HG02970 (cell line): ENCODE measurements at regions not wholly inside any gene's neighbourhood (a gene's known extent, or its start where the extent isn't known, plus 50 kb on each side); places are given as distances from the start of the nearest gene placed in this dataset.
"Not testable (repeated sequence)": the region's sequence is repeated elsewhere in the genome, so short reads cannot be mapped to it uniquely, and the experiment has no call there.

Experiments
- ATAC-seq: cut with Tn5 transposase; IDR thresholded peaks from one replicate; pipeline ENCODE4 v1.9.1; 2021; ENCODE audit warnings: mild to moderate bottlenecking, moderate library complexity, moderate number of reproducible peaks; ENCODE audit not compliant: unreplicated experiment, low FRiP score

DNA sequence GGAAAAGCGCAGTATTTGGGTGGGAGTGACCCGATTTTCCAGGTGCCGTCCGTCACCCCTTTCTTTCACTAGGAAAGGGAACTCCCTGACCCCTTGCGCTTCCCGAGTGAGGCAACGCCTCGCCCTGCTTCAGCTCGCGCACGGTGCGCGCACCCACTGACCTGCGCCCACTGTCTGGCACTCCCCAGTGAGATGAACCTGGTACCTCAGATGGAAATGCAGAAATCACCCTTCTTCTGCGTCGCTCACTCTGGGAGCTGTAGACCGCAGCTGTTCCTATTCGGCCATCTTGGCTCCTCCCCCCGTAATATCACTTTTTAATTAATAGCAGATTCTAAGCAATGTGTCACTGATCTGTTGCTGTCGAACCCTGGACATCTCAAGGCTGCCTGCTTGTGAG, 294.9 kb downstream of the MYCN start:
- not testable (repeated sequence) for ATAC-seq

DNA sequence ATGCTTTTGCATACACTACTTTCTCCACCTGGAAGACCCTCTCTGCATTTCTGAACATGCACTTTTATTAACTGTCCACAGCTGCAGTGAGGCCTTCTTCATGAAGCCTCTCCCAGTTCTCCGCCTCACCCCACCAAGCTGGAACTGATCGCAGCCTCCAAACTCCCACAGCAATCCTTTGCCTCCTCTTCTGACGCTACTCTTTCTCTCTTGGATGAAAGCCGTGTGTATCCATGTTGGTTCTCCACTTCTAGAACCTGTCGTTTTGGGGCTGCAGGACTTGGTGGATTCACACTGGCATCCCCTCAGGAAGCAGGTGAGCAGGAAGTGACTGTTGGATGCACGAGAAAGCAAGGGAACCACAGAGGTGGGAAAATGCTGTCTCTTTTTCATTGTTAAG, 288.6 kb downstream of the MYCN start:
- ATAC-seq, result no peak

DNA sequence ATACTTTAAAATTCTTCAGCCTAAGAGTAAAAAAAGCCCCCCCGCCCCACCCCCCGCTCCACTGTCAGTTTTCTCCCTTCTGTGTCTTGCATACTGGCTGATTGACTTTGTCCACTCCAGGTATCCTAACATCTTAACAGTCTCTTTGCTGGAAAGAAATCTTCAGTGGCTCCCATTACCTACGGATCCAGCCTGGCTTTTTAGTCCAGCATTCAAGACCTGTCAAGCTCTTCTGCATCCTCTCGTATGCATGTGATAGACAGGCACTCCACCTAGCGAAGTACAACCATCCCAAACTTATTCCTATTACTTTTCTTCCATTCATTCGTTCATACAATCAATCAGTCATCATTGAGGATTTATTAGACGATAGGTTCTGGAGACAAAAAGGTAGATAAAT, 288.1 kb downstream of the MYCN start:
- no peak for ATAC-seq

DNA sequence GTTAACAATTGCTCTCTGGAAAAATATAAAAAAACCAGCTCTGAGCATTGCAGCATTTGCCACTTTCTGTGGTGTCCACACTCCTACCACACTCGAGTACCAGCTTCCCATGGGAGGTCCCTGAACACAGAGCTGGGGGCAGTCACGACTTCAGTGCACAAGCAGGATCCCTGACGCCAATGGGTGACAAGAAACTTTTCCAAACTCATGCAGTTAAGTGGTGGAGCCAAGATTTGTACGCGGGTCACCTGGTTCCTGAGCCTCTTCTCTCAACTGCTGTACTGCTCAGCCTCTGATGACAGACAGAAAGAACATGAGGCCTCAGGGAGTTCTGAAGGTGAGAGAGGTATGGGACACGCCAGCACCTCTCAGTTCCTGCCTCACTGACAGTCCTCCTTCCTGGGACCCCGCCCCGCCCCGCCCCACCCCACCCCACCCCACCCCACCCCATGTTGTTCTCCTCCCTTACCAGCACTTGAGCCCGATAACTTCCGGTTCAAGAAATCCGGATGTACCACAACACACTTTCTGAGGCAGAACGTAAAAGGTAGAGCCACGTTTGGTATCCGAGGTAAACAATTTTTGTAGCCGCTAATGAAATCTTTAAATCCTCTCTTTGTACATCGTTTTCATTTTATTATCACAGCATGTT, 287.6 kb downstream of the MYCN start:
- ATAC-seq, result no peak

DNA sequence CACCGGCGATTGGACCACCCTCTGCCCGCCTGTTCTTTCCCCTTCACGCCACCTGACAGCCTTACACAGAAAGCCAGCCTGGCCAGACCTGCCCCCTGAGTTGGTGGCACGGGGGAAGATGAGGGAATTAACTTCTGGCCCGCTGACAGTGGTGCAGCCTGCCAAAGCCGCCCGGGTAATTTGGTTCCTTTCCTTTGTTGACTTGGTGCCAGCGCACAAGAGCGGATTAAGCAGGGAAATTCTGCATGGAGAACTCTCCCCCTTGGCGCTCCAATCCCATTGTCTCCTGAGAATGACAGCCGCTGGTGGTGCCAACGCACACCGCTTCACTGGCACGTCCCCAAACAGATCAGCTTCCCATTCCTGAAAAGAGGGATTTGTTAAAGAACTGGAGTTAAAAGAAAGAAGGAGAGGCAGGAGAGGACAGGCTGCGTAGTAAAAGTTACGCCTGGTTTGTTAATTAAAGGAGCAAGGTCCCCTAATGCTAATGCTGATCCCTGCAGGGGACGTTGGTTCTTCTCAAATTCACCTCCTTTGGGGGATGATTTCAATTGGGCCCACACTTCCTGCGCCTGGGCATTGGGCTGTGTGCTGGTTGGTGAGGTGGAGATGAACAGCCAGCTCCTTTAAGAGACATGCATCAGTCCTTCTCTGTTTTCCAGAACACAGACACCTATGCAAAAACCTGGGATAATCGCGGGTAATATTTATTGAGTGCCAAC, 286.8 kb downstream of the MYCN start:
- ATAC-seq, result no peak

DNA sequence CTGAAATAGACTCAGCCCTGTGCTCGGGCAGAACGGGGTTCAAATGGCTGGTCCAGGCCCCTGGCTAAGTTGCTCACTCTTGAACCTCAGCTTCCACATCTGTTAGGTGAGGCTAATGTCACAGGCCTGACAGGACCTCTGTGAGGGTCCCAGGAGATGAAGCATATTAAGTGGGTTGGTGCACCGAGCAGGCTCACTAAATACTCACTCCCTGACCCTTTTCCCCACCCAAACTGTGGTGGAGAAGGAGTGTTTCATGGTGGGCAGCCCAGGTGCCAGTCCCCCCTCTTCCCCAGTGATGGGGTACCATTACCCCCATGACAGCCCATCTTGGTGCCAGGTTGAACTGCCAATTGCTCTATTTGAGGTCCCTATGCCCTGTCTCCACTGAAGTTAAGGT, 286.0 kb downstream of the MYCN start:
- ATAC-seq, result no peak

DNA sequence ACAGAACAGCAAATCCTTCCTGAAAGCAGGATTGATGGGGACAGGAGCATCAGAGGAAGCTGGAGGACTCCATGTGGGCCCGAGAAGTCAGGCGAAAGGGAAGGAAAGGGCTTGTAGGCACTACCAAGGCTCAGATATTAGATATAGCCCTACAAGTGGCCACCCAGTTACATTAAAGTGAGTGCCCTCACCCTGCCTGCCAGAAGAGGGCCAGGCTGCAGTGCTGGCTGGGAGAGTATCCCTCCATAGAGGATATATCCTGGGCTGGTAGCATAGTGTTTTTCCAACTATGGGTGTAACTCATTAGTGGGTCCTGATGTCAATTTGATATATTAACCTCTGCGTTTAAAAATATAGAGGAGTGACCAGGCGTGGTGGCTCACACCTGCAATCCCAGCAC, 285.2 kb downstream of the MYCN start:
- no peak for ATAC-seq

DNA sequence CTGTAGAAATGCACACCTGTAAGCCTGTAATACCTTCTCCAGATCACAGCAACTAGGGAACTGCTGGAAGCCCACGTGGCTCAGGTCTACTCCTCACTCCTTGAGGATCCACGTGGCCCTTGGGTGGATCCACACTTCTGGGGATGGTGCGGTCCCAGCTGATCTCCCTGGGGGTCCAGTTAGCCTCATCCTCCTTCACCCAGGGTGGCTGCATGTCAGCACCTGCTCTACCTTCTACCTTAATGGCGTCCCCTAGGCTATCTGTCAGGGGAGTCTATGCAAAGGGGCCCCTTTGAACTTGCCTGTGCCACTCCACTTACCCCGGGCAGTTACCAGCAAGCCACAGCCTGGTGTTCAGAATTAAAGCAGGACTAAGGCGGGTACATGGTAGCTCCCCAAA, 284.7 kb downstream of the MYCN start:
- ATAC-seq, result no peak

DNA sequence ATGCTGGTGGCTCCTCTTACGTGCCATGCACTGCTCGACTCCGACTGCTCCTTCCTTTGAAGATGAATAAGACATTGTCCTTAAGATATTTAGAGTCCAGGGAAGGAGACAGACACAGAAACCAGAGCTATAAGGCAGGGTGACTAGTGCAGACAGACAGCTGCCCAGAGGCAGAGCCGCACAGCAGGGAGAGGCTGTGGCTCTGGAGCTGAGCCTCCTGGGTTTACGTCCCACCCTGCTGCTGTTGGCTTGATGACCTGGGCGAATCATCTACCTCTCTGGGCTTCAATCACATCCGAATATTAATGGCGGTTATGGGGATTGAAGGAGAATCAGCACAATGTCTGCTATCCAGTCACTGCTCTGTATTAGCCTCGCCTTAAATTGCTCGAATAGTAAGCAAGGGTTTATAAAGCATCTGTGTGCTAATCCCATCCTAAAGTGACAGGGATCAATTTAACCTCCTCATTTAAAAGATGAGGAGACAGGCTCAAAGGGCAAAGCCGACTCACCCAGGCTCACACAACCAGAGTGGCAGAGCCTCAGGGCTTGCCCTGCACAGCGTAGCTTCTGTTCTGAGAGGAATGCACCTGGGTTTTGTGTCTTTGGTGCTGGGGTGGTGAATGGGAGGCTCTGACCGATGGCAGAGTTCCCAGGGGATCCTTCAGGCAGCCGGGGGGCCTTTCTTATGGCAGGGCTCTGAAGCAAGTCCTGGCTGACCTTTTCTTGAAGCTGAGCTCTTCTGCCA, 284.1 kb downstream of the MYCN start:
- no peak for ATAC-seq

DNA sequence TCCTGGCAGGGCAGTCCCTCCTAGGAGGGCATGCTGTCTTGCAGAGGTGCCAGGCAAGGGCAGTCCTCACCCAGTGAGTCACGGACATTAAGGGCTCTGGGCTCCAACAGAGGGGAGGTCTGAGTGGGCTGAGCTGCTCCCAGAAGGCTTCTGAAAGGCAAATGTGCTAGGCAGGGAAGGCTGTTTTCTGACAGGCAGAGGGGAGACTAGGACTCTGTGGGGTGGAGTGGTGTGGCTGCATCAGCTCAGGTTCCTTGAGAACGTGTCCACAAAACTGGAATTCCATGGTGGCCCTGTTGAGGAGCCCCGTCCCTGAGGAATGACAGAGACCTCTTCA, 283.5 kb downstream of the MYCN start:
- ATAC-seq, result no peak

DNA sequence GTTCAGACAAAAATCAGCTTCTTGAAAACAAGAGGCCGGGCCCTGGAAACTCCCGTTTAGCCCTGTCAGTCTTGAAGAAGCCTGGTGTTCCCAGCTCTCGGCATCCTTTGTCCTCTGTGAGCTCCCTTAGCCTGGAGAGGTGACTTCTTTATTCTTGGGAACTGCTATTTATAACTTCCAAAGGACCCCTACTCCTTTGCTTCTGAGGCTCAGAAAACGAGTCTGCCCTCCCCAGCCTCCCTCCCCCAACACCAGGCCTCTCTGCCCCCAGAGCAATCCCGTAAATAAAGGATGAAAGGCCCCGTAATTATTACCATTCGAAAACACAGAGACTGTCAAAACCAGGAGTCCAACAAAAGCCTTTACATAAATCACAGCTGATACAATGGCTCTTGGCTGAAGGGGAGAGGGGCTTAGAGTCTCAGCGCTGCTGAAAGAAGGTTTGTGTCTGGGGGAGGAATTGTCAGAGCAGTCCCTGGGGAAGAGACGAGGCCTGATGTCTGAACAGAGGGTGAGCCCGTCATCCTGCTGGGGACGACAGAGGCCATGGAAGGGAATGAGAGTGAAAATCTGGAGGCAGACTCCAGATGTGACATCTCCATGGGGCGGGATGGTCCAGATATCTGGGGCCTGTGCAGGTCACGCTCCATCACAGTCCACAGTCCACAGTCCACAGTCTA, 283.0 kb downstream of the MYCN start:
- no peak for ATAC-seq

DNA sequence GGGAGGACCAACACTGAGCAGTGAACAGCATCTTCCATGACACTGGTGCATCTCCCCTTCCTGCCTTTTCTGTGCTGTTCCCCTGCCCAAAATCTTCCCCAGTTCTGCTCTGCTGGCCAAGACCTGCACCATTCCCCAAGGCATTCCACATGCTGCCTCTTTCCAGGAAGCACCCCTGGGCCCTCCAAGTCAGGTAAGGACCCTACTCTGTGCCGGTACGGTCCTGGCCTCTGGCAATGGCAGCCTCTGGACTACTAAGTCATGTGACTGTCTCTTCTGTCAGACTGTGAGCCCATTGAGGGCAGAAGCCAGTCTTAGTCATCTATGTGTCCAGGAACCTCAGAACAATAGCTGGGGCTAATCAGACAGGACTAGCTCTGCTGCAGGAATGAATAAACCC, 282.0 kb downstream of the MYCN start:
- ATAC-seq, result no peak

DNA sequence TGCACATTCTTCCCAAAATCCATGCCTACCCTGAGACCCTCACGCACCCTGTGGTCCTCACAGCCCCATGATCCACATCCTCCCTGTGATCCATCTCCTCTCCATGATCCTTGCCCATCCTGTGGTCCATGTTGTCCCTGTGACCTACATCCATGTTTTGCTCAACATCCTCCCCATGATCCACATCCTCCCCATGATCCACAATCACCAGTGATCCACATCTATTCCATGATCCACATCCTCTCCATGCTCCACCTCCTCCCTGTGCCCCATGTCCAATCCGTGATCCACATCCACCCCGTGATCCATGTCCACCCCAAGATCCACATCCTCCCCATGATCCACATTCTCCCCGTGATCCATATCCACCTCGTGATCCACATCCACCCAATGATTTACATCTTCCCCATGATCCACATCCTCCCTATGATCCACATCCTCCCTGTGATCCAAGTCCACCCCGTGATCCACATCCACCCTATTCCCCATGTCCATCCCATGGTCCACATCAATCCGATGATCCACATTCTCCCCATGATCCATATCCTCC, 281.2 kb downstream of the MYCN start:
- no peak for ATAC-seq

DNA sequence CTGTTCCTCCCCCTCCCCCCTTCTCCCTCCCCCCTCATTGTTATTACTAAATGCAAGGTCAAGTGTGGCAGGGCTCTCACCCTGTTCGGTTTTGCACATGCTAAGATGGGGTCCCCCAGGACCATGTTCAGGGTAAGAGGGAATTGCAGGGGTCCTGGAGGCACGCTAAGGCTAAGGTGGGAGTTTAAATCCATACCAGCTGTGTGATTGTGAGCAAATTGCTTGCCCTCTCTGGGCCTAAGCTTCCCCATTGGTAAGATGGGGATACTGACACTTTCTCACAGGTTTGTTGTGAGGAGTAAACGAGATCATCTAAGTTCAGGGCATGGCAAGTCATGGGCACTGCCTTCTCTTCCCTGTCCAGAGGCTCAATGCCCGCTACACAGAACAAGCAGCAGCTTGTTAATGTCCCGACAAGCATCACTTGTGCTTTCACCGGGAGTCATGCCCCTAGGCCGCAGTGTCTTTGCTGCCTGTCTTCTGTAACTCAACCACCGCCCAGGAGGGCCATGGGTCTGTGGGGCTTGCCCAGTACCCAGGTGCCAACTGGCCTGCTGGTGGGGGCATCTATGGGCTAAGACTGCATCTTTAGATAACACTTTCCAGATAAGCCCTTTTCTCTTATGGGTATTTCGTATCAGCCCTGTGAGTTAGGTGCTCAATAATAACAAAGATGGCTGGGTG, 279.1 kb downstream of the MYCN start:
- no peak for ATAC-seq

DNA sequence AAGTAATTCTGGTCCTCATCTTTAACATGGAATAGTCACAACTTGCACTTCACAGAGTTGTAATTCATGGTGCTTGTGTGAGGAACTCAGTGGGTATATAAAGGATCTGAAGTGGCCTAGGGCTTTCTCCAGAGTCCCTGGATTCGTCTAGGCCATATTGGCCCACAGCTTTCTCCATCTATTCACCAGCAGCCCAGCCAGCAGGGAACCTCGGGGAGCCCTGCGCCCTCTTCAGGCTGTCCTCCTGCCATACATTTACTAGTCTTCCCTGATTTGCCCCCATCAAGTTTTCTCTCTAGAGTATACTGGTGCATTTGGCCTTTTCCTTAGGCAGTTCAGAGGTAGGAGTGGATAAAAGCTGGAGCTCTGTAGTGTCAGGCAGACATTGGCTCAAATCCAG, 278.3 kb downstream of the MYCN start:
- ATAC-seq, result no peak

DNA sequence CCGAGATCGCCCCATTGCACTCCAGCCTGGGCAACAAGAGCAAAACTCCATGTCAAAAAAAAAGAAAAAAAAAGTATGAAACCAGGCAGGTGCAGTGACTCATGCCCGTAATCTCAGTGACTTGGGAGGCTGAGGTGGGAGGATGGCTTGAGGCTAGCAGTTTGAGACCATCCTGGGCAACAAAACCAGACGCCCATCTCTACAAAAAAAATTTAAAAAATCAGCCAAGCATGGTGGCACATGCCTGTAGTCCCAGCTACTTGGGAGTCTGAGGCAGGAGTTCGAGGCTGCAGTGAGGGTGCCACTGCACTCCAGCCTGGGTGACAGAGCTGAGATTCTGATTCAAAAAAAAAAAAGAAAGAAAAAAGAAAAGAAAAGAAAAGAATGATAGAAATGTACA, 277.8 kb downstream of the MYCN start:
- ATAC-seq, result no peak

DNA sequence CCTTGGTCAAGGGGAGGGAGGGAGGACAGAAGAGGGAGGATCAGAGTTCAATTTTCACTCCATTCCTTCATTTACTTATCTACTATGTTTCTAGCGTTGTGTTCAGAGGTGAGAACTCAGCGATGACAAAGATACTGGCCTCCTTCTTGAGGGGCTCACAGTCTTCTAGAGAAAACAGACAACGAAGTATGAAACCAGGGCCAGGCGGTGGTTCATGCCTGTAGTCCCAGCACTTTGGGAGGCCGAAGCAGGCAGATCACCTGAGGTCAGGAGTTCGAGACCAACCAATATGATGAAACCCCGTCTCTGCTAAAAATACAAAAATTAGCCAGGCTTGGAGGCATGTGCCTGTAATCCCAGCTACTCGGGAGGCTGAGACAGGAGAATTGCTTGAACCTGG, 277.4 kb downstream of the MYCN start:
- not testable (repeated sequence) for ATAC-seq

DNA sequence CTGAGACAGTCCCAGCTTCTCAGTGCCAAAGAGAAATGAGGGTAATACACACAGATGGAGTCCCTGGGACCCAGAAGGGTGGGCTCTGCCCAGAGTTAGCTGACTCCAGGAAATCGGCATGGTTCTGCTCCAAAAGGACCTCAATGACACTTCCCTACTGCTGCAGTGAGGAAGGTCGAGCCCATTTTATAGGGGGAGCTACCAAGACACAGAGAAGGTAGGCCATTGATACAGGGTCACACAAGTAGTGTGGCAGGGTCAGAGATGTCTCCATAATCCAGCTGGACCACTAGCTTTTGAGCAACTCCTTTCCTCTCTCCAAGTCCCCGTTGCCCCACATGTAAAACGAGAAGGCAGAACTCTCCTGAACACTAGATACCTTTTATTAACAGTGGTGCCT, 276.9 kb downstream of the MYCN start:
- no peak for ATAC-seq

DNA sequence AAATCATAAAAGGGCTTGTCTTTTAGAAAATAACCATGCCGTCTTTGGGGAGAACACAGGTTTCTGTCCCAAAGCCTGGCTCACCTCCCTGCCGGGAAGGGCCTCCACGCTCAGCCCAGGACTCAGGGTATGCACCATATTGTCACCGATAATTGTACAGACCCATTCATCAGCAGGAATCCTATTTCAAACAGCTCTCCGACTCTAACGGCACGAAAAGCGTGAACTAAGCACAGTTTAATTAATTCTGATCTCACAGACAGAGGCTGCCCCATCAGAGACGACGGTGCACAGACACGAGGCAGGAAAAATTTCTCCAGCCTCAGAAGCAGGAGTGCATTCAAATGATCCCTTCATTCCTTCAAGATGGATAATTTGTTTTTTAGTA, 276.2 kb downstream of the MYCN start:
- no peak for ATAC-seq

DNA sequence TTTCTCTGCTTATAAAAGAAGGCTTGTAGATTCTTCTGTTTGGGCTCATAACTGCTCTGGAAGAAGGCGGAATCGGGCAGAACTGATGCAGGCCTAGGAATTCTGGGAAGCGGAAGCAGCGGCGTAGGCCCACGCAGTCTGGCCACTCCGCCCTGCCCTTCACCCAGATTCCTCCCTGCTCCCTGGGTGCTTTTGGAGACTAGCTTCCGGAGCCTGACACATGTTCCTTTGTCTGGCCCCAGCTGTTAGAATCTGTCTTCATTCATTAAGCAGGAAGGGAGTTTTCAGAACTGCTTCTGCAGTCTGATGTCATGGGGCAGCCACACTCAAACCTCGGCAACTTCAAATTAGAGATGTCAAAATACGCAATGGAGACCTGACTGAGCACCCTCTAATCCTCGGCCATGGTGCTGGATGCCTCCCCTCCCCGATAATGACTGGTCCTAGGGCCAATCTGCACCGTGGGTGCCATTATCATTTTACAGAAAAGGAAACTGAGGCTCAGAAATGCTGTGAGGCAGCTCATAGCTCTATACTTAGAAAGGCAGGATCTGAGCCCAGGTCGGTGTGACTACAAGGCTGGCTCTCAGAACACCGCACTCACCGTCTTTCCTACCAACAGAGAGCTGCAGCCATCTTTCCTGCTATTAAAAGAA, 275.7 kb downstream of the MYCN start:
- no peak for ATAC-seq
